T-helper 1 cell treated with Interleukin-12 subunit alpha and Interleukin-12 subunit beta and Interleukin-4 antibody, amounts not matched to agents 30 μg/mL and 1 μg/mL, for 36 hours (primary cell): ENCODE measurements at regions not wholly inside any gene's neighbourhood (a gene's known extent, or its start where the extent isn't known, plus 50 kb on each side); places are given as distances from the start of the nearest gene placed in this dataset.
"Not testable (repeated sequence)": the region's sequence is repeated elsewhere in the genome, so short reads cannot be mapped to it uniquely, and the experiment has no call there.

ENCODE experiments used
- H3K27ac Mint-ChIP-seq: one replicate; pipeline ENCODE4 v1.8.0; 2021; ENCODE audit warnings: mild to moderate bottlenecking, mixed read lengths
- H3K27me3 Mint-ChIP-seq: one replicate; pipeline ENCODE4 v1.8.0; 2021; ENCODE audit warnings: low read depth, mixed read lengths
- H3K36me3 Mint-ChIP-seq: one replicate; pipeline ENCODE4 v1.8.0; 2021; ENCODE audit warnings: low read depth, mixed read lengths
- H3K4me1 Mint-ChIP-seq: one replicate; pipeline ENCODE4 v1.8.0; 2021; ENCODE audit warnings: low read depth, mixed read lengths
- H3K4me3 Mint-ChIP-seq: one replicate; pipeline ENCODE4 v1.8.0; 2021; ENCODE audit warnings: mild to moderate bottlenecking, moderate library complexity, mixed read lengths
- H3K9me3 Mint-ChIP-seq: one replicate; pipeline ENCODE4 v1.8.0; 2021; ENCODE audit warnings: mixed read lengths

- H3K36me3 Mint-ChIP-seq, result no peaks in the 10 kb centered on the region
- peaks cover 15% of the 10 kb centered on the region for H3K4me1 Mint-ChIP-seq
- peak overlapping the region; percentile 29 for H3K27ac Mint-ChIP-seq
- no peak overlapping the region for H3K4me3 Mint-ChIP-seq
- peaks cover 3% of the 10 kb centered on the region for H3K9me3 Mint-ChIP-seq
- H3K27me3 Mint-ChIP-seq, result no peaks in the 10 kb centered on the region
These were observed 117.1 kb downstream of the MED10 start for GRCh38 chr5:6261256-6261655.

- no peak overlapping the region for H3K4me3 Mint-ChIP-seq
- no peak overlapping the region for H3K27ac Mint-ChIP-seq
These were observed 117.5 kb downstream of the MED10 start for GRCh38 chr5:6260846-6261245.

GRCh38 chr5:6256901-6257300 lies 121.4 kb downstream of the MED10 start:
- no peaks in the 10 kb centered on the region for H3K9me3 Mint-ChIP-seq
- peaks cover 9% of the 10 kb centered on the region for H3K4me1 Mint-ChIP-seq

More at GRCh38 chr5:6260846-6261245, 117.5 kb downstream of the MED10 start:
- Mint-ChIP-seq H3K36me3 (no peaks in the 10 kb centered on the region), H3K27me3 (no peaks in the 10 kb centered on the region), H3K4me1 (peaks cover 15% of the 10 kb centered on the region), H3K9me3 (peaks cover 3% of the 10 kb centered on the region)

GRCh38 chr5:6255956-6256355 lies 122.4 kb downstream of the MED10 start:
- Mint-ChIP-seq H3K27me3 (no peaks in the 10 kb centered on the region), H3K4me3 (no peak overlapping the region), H3K9me3 (no peaks in the 10 kb centered on the region), H3K36me3 (no peaks in the 10 kb centered on the region), H3K4me1 (peaks cover 7% of the 10 kb centered on the region), H3K27ac (no peak overlapping the region)

More at GRCh38 chr5:6256901-6257300, 121.4 kb downstream of the MED10 start:
- no peak overlapping the region for H3K27ac Mint-ChIP-seq
- no peaks in the 10 kb centered on the region for H3K27me3 Mint-ChIP-seq
- no peak overlapping the region for H3K4me3 Mint-ChIP-seq
- H3K36me3 Mint-ChIP-seq, result no peaks in the 10 kb centered on the region

GRCh38 chr5:6253846-6254245 lies 124.5 kb downstream of the MED10 start:
- Mint-ChIP-seq H3K4me3 (no peak overlapping the region), H3K36me3 (no peaks in the 10 kb centered on the region), H3K27ac (no peak overlapping the region), H3K27me3 (no peaks in the 10 kb centered on the region), H3K4me1 (no peaks in the 10 kb centered on the region), H3K9me3 (no peaks in the 10 kb centered on the region)

GRCh38 chr5:6253281-6253680 lies 125.1 kb downstream of the MED10 start:
- Mint-ChIP-seq H3K4me1 (no peaks in the 10 kb centered on the region), H3K27me3 (no peaks in the 10 kb centered on the region), H3K9me3 (no peaks in the 10 kb centered on the region), H3K27ac (no peak overlapping the region), H3K36me3 (no peaks in the 10 kb centered on the region), H3K4me3 (no peak overlapping the region)

GRCh38 chr5:6252581-6252980 lies 125.8 kb downstream of the MED10 start:
- no peaks in the 10 kb centered on the region for H3K9me3 Mint-ChIP-seq
- H3K27ac Mint-ChIP-seq, result no peak overlapping the region
- no peaks in the 10 kb centered on the region for H3K27me3 Mint-ChIP-seq
- no peaks in the 10 kb centered on the region for H3K4me1 Mint-ChIP-seq
- H3K4me3 Mint-ChIP-seq, result no peak overlapping the region
- H3K36me3 Mint-ChIP-seq, result no peaks in the 10 kb centered on the region

GRCh38 chr5:6251565-6252102 lies 126.7 kb downstream of the MED10 start:
- Mint-ChIP-seq H3K27ac (no peak overlapping the region), H3K27me3 (no peaks in the 10 kb centered on the region), H3K4me1 (no peaks in the 10 kb centered on the region), H3K36me3 (no peaks in the 10 kb centered on the region), H3K9me3 (no peaks in the 10 kb centered on the region), H3K4me3 (no peak overlapping the region)

GRCh38 chr5:6250121-6250520 lies 128.2 kb downstream of the MED10 start:
- Mint-ChIP-seq H3K4me3 (no peak overlapping the region), H3K27ac (no peak overlapping the region), H3K9me3 (no peaks in the 10 kb centered on the region), H3K27me3 (no peaks in the 10 kb centered on the region), H3K36me3 (no peaks in the 10 kb centered on the region), H3K4me1 (no peaks in the 10 kb centered on the region)

GRCh38 chr5:6248132-6248531 lies 130.2 kb downstream of the MED10 start:
- no peak overlapping the region for H3K27ac Mint-ChIP-seq
- no peaks in the 10 kb centered on the region for H3K36me3 Mint-ChIP-seq
- no peaks in the 10 kb centered on the region for H3K27me3 Mint-ChIP-seq
- H3K4me3 Mint-ChIP-seq, result no peak overlapping the region
- H3K9me3 Mint-ChIP-seq, result no peaks in the 10 kb centered on the region
- H3K4me1 Mint-ChIP-seq, result no peaks in the 10 kb centered on the region

GRCh38 chr5:6246820-6247437 lies 131.4 kb downstream of the MED10 start:
- Mint-ChIP-seq H3K27ac (no peak overlapping the region), H3K4me3 (no peak overlapping the region), H3K4me1 (no peaks in the 10 kb centered on the region), H3K27me3 (no peaks in the 10 kb centered on the region), H3K9me3 (no peaks in the 10 kb centered on the region), H3K36me3 (no peaks in the 10 kb centered on the region)

- Mint-ChIP-seq H3K4me3 (no peak overlapping the region), H3K9me3 (no peaks in the 10 kb centered on the region), H3K27me3 (no peaks in the 10 kb centered on the region), H3K36me3 (no peaks in the 10 kb centered on the region), H3K4me1 (no peaks in the 10 kb centered on the region), H3K27ac (no peak overlapping the region)
These were observed 134.0 kb downstream of the MED10 start for GRCh38 chr5:6244339-6244714.

- H3K4me1 Mint-ChIP-seq, result no peaks in the 10 kb centered on the region
These were observed 134.5 kb downstream of the MED10 start for GRCh38 chr5:6243706-6244338.

GRCh38 chr5:6241056-6241455 lies 137.3 kb downstream of the MED10 start:
- not testable (repeated sequence) for H3K9me3 Mint-ChIP-seq, H3K36me3 Mint-ChIP-seq, H3K27me3 Mint-ChIP-seq, H3K4me3 Mint-ChIP-seq, H3K4me1 Mint-ChIP-seq, H3K27ac Mint-ChIP-seq

More at GRCh38 chr5:6243706-6244338, 134.5 kb downstream of the MED10 start:
- no peaks in the 10 kb centered on the region for H3K36me3 Mint-ChIP-seq
- H3K27me3 Mint-ChIP-seq, result no peaks in the 10 kb centered on the region
- no peaks in the 10 kb centered on the region for H3K9me3 Mint-ChIP-seq
- H3K4me3 Mint-ChIP-seq, result no peak overlapping the region
- no peak overlapping the region for H3K27ac Mint-ChIP-seq

GRCh38 chr5:6236858-6237481 lies 141.4 kb downstream of the MED10 start:
- Mint-ChIP-seq H3K27me3 (no peaks in the 10 kb centered on the region), H3K36me3 (no peaks in the 10 kb centered on the region), H3K9me3 (no peaks in the 10 kb centered on the region), H3K4me1 (no peaks in the 10 kb centered on the region), H3K4me3 (no peak overlapping the region), H3K27ac (no peak overlapping the region)
